H9 (cell line): ENCODE measurements at regions not wholly inside any gene's neighbourhood (a gene's known extent, or its start where the extent isn't known, plus 50 kb on each side); places are given as distances from the start of the nearest gene placed in this dataset.
A peak's percentile ranks its signal among the peaks of the same experiment; 100 is the strongest.

Experiments used
- DNase-seq: peaks from one replicate; pipeline ENCODE4 v3.0.0-alpha.2; 2017
- H2AFZ ChIP-seq: one replicate; pipeline ENCODE4 v1.6.1; 2013; ENCODE audit warnings: mild to moderate bottlenecking, low read length, control low read depth, moderate library complexity
- H2AK5ac ChIP-seq: 2 replicates; pipeline ENCODE4 v1.6.1; 2013; ENCODE audit warnings: low read length, control low read depth, mixed read lengths; ENCODE audit not compliant: insufficient read length
- H2BK120ac ChIP-seq: one replicate; pipeline ENCODE4 v1.6.1; 2013; ENCODE audit warnings: low read depth, mild to moderate bottlenecking, low read length, control low read depth, inconsistent platforms; ENCODE audit not compliant: poor library complexity, severe bottlenecking
- H2BK12ac ChIP-seq: 2 replicates; pipeline ENCODE4 v1.6.1; 2013; ENCODE audit warnings: low read length, control low read depth, mixed read lengths, low read depth; ENCODE audit not compliant: insufficient read length
- H2BK15ac ChIP-seq: 2 replicates; pipeline ENCODE4 v1.6.1; 2013; ENCODE audit warnings: low read depth, low read length, control low read depth
- H2BK20ac ChIP-seq: one replicate; pipeline ENCODE4 v1.6.1; 2013; ENCODE audit warnings: low read depth, mild to moderate bottlenecking, low read length, control low read depth, inconsistent platforms; ENCODE audit not compliant: poor library complexity, severe bottlenecking
- H2BK5ac ChIP-seq: 2 replicates; pipeline ENCODE4 v1.6.1; 2013; ENCODE audit warnings: low read length, control low read depth, mixed read lengths; ENCODE audit not compliant: insufficient read length
- H3K14ac ChIP-seq: 2 replicates; pipeline ENCODE4 v1.6.1; 2013; ENCODE audit warnings: low read length, control low read depth; ENCODE audit not compliant: insufficient read depth
- H3K18ac ChIP-seq: 2 replicates; pipeline ENCODE4 v1.6.1; 2013; ENCODE audit warnings: low read depth, mild to moderate bottlenecking, mixed read lengths, low read length, control low read depth; ENCODE audit not compliant: insufficient read length
- H3K23ac ChIP-seq: 2 replicates; pipeline ENCODE4 v1.6.1; 2013; ENCODE audit warnings: low read length, control low read depth, mixed read lengths, low read depth; ENCODE audit not compliant: insufficient read length
- H3K23me2 ChIP-seq: 2 replicates; pipeline ENCODE4 v1.6.1; 2013; ENCODE audit warnings: low read depth, mild to moderate bottlenecking, mixed read lengths, low read length, control low read depth; ENCODE audit not compliant: insufficient read length, poor library complexity, severe bottlenecking
- H3K27ac ChIP-seq: 2 replicates; pipeline ENCODE4 v1.5.1; 2013; ENCODE audit warnings: low read length, control low read depth, mixed read lengths, low read depth; ENCODE audit not compliant: insufficient read length
- H3K27me3 ChIP-seq: 2 replicates; pipeline ENCODE4 v1.6.1; 2013; ENCODE audit warnings: low read length, control low read depth, inconsistent platforms; ENCODE audit not compliant: insufficient read depth
- H3K4ac ChIP-seq: 2 replicates; pipeline ENCODE4 v1.6.1; 2013; ENCODE audit warnings: low read depth, mild to moderate bottlenecking, control low read depth, inconsistent platforms, low read length, moderate library complexity
- H3K4me1 ChIP-seq: 2 replicates; pipeline ENCODE4 v1.6.1; 2013; ENCODE audit warnings: low read length, control low read depth, inconsistent platforms; ENCODE audit not compliant: insufficient read depth
- H3K4me2 ChIP-seq: 2 replicates; pipeline ENCODE4 v1.6.1; 2013; ENCODE audit warnings: low read length, control low read depth, mixed read lengths; ENCODE audit not compliant: insufficient read length, insufficient read depth
- H3K56ac ChIP-seq: 2 replicates; pipeline ENCODE4 v1.6.1; 2013; ENCODE audit warnings: low read depth, mild to moderate bottlenecking, mixed read lengths, low read length, control low read depth; ENCODE audit not compliant: insufficient read length
- H3K79me1 ChIP-seq: 2 replicates; pipeline ENCODE4 v1.6.1; 2013; ENCODE audit warnings: low read depth, mild to moderate bottlenecking, moderate library complexity, low read length, control low read depth, inconsistent platforms; ENCODE audit not compliant: insufficient read depth, poor library complexity, severe bottlenecking
- H3K79me2 ChIP-seq: 2 replicates; pipeline ENCODE4 v1.6.1; 2013; ENCODE audit warnings: low read length, control low read depth, inconsistent platforms; ENCODE audit not compliant: insufficient read depth
- H3K9ac ChIP-seq: 2 replicates; pipeline ENCODE4 v1.6.1; 2013; ENCODE audit warnings: low read length, control low read depth, mixed read lengths; ENCODE audit not compliant: insufficient read length; ENCODE audit errors: extremely low read depth
- H3K9me3 ChIP-seq: one replicate; pipeline ENCODE4 v1.6.1; 2013; ENCODE audit warnings: low read depth, low read length, inconsistent platforms; ENCODE audit not compliant: control insufficient read depth
- H3T11ph ChIP-seq: one replicate; pipeline ENCODE4 v1.6.1; 2013; ENCODE audit warnings: mild to moderate bottlenecking, low read length, control low read depth, inconsistent platforms
- H4K20me1 ChIP-seq: one replicate; pipeline ENCODE4 v1.6.1; 2013; ENCODE audit not compliant: control insufficient read depth, insufficient read length, insufficient read depth
- H4K5ac ChIP-seq: 2 replicates; pipeline ENCODE4 v1.6.1; 2013; ENCODE audit warnings: low read depth, mild to moderate bottlenecking, mixed read lengths, low read length, control low read depth; ENCODE audit not compliant: insufficient read length
- H4K8ac ChIP-seq: replicated peaks from 2 replicates; pipeline ENCODE4 v1.6.1; 2013; ENCODE audit warnings: low read length, control low read depth, mixed read lengths, low read depth; ENCODE audit not compliant: insufficient read length
- H4K91ac ChIP-seq: 2 replicates; pipeline ENCODE4 v1.6.1; 2013; ENCODE audit warnings: low read depth, mild to moderate bottlenecking, moderate library complexity, mixed read lengths, low read length, control low read depth; ENCODE audit not compliant: insufficient read length
- H3K27ac Mint-ChIP-seq, 3 experiments: 2 replicates in 2 of 3; 3 replicates in 1 of 3; pipeline ENCODE4 v1.8.0; 2020 to 2021; ENCODE audit warnings: mixed read lengths in 3 of 3, mild to moderate bottlenecking in 1 of 3, moderate library complexity in 1 of 3
- H3K27me3 Mint-ChIP-seq: 2 replicates; pipeline ENCODE4 v1.8.0; 2021; ENCODE audit warnings: low read depth, mild to moderate bottlenecking, moderate library complexity, mixed read lengths
- H3K36me3 Mint-ChIP-seq, 3 experiments: 2 replicates in 2 of 3; 3 replicates in 1 of 3; pipeline ENCODE4 v1.8.0; 2020 to 2021; ENCODE audit warnings: low read depth in 3 of 3, mixed read lengths in 3 of 3; ENCODE audit not compliant: insufficient read depth in 1 of 3
- H3K4me1 Mint-ChIP-seq, 2 experiments: 2 replicates each; pipeline ENCODE4 v1.8.0; 2020; ENCODE audit warnings: mixed read lengths in 2 of 2
- H3K4me3 Mint-ChIP-seq, 2 experiments: 2 replicates in 1 of 2; 3 replicates in 1 of 2; pipeline ENCODE4 v1.8.0; 2020 to 2021; ENCODE audit warnings: mild to moderate bottlenecking in 2 of 2, mixed read lengths in 2 of 2, moderate library complexity in 1 of 2
- H3K9me3 Mint-ChIP-seq, 2 experiments: 2 replicates in 1 of 2; 3 replicates in 1 of 2; pipeline ENCODE4 v1.8.0; 2020; ENCODE audit warnings: mild to moderate bottlenecking in 2 of 2, mixed read lengths in 2 of 2, moderate library complexity in 1 of 2
- WGBS: extraction: QIAGEN DNeasy Blood & Tissue Kit; methylation state at CpG from one replicate; pipeline ENCODE4 v1.1.7; 2013; ENCODE audit warnings: missing lambda C conversion rate, low lambda C conversion rate, mixed read lengths; ENCODE audit not compliant: insufficient read length; ENCODE audit errors: extremely low coverage; 5-methylcytosine and 5-hydroxymethylcytosine counted together
- TF ChIP-seq, protein P1 (sequence below): fragments of 200-600 bp; sonication (generic); conservative IDR thresholded peaks from 3 replicates; pipeline ENCODE4 v1.8.0; 2021; ENCODE audit warnings: antibody characterized with exemption, mild to moderate bottlenecking

- no peak overlapping the region for H3K14ac ChIP-seq
- Mint-ChIP-seq H3K27ac (no peak overlapping the region), H3K36me3 (no peaks in the 10 kb centered on the region), H3K4me3 (no peak overlapping the region), H3K9me3 (no peaks in the 10 kb centered on the region), H3K4me1 (peaks cover 44 to 47% of the 10 kb centered on the region in 2 experiments), H3K27me3 (peaks cover 79% of the 10 kb centered on the region)
- H2BK20ac ChIP-seq, result no peak overlapping the region
- no peak overlapping the region for H2BK12ac ChIP-seq
- H3K27ac ChIP-seq, result no peak overlapping the region
- TF ChIP-seq, protein P1, sequence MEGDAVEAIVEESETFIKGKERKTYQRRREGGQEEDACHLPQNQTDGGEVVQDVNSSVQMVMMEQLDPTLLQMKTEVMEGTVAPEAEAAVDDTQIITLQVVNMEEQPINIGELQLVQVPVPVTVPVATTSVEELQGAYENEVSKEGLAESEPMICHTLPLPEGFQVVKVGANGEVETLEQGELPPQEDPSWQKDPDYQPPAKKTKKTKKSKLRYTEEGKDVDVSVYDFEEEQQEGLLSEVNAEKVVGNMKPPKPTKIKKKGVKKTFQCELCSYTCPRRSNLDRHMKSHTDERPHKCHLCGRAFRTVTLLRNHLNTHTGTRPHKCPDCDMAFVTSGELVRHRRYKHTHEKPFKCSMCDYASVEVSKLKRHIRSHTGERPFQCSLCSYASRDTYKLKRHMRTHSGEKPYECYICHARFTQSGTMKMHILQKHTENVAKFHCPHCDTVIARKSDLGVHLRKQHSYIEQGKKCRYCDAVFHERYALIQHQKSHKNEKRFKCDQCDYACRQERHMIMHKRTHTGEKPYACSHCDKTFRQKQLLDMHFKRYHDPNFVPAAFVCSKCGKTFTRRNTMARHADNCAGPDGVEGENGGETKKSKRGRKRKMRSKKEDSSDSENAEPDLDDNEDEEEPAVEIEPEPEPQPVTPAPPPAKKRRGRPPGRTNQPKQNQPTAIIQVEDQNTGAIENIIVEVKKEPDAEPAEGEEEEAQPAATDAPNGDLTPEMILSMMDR, result no peak
- no peak overlapping the region for H3K23ac ChIP-seq
- no peak overlapping the region for H3K4me2 ChIP-seq
- H2AFZ ChIP-seq, result no peak overlapping the region
- no peak overlapping the region for H4K91ac ChIP-seq
- H3K18ac ChIP-seq, result no peak overlapping the region
- peaks cover 10% of the 10 kb centered on the region for H3K23me2 ChIP-seq
- no peak overlapping the region for H2BK5ac ChIP-seq
- H4K8ac ChIP-seq, result no peak overlapping the region
- H2BK15ac ChIP-seq, result no peak overlapping the region
- no peaks in the 10 kb centered on the region for H4K20me1 ChIP-seq
- no peak overlapping the region for H3K9ac ChIP-seq
- H2BK120ac ChIP-seq, result no peak overlapping the region
- H4K5ac ChIP-seq, result no peak overlapping the region
- H3K56ac ChIP-seq, result no peak overlapping the region
- DNase-seq, result peak; percentile 25
- H3K79me2 ChIP-seq, result no peaks in the 10 kb centered on the region
- peaks cover 4% of the 10 kb centered on the region; the same call in 1 of the 2 replicates for H3K27me3 ChIP-seq
- no peak overlapping the region for H3T11ph ChIP-seq
- H2AK5ac ChIP-seq, result no peak overlapping the region
- no CpG with 5 or more reads among the region's 11 CpGs for WGBS
- H3K79me1 ChIP-seq, result no peaks in the 10 kb centered on the region
- H3K4me1 ChIP-seq, result no peaks in the 10 kb centered on the region
- no peaks in the 10 kb centered on the region for H3K9me3 ChIP-seq
- H3K4ac ChIP-seq, result no peak overlapping the region
Measured at GRCh38 chr17:77694391-77695363, 263.8 kb upstream of the TNRC6C start.
